T47D (cell line): ENCODE measurements at regions not wholly inside any gene's neighbourhood (a gene's known extent, or its start where the extent isn't known, plus 50 kb on each side); places are given as distances from the start of the nearest gene placed in this dataset.
A peak's percentile ranks its signal among the peaks of the same experiment; 100 is the strongest.

Experiments used
- DNase-seq, 2 experiments: peaks; one replicate each; pipeline versions ENCODE4 v3.0.0 to v3.0.0-alpha.2; 2011 to 2012; ENCODE audit warnings: low read depth in 1 of 2, low spot score in 1 of 2
- JUND ChIP-seq: IDR thresholded peaks from 2 replicates; pipeline ENCODE4 v1.6.1; 2012; ENCODE audit warnings: low read depth
- in situ Hi-C: cut with HindIII; loops from 2 replicates; pipeline ENCODE4 v1.10.0; 2016; ENCODE audit warnings: low sequenced_read_pairs, low pct_unique_long_range_greater_than_20kb

DNA sequence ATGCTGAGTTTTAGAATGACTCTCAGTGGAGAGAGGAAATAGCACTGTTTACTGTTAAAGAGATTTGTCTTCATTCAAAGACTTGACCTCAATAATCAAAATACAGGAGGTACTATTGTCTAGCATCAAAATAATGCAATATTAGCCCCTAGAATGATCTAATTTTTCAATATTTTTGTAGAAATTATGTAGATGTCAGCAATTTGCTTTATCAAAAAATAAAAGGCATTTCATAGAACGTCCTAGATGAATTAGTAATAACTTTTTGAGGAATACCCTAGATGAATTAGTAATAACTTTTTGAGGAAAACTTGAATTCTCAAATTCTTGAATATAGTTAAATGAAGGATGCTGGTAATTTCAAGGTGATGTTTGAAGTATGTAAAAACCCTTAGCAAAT lies 1252.1 kb upstream of the CADM2 start:
- DNase-seq = no peak
- in situ Hi-C loops = no loop called here
- no peak for TF ChIP-seq JUND

DNA sequence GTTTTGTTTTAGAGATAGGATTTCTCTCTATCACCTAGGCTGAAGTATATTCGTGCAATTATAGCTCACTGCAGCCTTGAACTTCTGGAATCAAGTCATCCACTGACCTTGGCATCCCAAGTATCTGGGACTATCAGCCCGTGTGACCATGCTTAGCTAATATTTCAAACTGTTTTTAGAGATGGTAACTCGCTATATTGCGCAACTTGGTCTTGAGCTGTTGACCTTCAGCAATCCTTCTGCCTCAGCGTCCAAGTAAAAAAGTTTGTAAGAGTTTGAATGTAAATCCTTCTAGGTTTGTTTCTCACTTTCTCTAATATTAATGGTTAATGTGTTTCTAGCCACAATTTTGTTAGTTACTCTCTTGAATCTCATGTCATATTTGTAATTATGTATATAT lies 1243.5 kb upstream of the CADM2 start:
- in situ Hi-C loops = no loop called here
- no peak for DNase-seq
- no peak for TF ChIP-seq JUND

- in situ Hi-C loops = no loop called here
- TF ChIP-seq JUND = no peak
- DNase-seq = no peak
These were observed 1229.2 kb upstream of the CADM2 start for GRCh38 chr3:83729576-83729975.

DNA sequence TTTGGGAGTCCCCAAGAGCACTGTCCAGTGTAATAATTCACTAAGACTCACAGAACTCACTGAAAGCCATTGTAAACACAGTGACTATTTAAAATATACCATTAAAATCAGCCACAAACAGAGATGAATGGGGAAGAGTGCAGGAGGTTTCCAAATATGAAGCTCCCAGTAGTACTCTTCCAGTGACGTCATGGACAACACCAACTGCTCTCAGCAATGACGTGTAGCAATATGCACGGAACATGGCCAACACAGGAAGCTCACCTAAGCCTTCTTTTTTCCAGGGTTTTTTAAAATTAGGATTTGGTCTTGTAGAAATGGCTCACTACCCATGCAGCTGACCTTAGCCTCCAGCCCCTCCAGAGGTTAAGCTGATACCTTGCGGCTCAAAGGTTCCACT lies 1224.1 kb upstream of the CADM2 start:
- TF ChIP-seq JUND = no peak
- in situ Hi-C loops = no loop called here
- DNase-seq = no peak

DNA sequence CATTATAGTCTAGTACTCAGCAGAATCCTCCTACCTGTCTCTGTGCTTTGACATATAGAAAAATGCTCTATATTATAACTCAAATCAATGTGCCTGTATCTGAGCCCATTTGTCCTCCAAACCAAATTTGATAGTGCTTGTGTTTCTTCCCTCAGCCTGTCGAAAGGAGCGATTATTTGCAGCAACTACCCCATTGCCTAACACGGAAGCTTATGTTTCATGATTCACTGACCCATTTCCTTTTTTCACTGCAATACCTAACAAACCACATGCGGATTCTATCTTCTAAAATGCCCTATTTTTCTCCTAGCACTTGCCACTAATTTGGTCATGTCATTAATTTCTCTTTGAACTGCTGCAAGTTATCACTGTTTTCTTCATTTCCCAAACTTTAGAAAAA lies 1220.6 kb upstream of the CADM2 start:
- TF ChIP-seq JUND = no peak
- DNase-seq = no peak
- in situ Hi-C loops = no loop called here

DNA sequence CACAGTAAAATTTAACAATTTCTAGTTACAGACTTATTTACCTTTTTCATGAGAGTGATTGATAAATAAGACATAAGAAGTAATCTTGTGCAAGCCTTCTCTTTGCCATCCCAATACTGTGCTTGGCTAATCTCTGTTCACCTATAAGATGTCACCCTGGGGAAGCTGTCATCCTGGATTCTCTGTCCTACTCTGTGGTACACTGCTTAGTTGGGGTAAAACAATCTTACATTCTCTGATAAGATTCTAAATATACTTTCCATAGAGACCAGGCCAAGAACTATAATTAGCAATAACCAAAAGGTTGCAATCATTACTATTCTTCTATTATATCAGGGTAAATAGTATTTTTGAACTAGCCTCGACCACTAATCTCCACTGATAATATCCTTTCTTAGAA lies 1218.3 kb upstream of the CADM2 start:
- DNase-seq = no peak
- no peak for TF ChIP-seq JUND
- in situ Hi-C loops = no loop called here

GRCh38 chr3:83765956-83766355 lies 1192.8 kb upstream of the CADM2 start:
- no peak for TF ChIP-seq JUND
- in situ Hi-C loops = no loop called here

DNA sequence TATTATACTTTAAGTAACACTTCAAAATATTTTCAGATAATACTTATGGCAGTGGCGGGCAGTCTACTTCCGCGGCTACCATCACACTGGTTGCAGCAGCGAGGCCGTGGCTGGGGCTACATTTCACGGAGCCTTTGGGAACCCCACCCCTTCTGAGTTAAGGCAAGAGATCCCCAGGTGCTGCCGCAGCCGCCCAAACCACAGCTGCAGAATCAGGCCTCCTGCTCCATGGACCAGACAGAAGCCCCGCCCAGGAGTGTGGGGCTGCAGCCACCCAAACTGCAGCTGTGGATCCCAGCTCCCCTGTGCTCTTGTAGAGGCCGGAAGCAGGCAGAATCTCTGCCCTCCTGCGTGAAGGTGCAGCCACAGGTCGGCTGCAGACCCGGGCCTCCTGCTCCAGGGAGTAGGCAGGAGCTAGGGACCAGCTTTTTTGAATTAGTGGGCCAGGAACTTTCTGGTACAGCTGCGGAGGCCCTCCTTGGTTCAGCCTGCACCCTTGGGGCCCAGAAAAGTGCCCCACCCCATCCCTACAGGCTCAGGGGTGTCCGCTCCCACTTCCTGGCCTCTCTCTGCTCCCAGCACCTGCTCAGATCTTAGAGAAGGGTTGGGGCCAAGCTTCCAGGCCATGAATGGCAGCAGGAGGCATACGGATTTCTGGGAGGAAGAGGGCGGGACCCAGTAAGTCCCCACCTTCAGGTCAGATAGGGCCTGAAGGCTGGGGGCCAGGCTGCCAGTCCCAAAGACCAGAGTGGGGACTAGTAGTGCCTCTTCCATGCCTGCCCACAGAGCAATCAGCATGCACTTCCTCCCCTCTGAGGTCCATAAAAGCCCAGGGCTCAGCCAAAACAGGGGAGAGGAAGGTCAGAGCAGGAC lies 1188.8 kb upstream of the CADM2 start:
- no peak for DNase-seq
- in situ Hi-C loops = no loop called here
- no peak for TF ChIP-seq JUND

More at GRCh38 chr3:83765956-83766355, 1192.8 kb upstream of the CADM2 start:
- no peak for DNase-seq

DNA sequence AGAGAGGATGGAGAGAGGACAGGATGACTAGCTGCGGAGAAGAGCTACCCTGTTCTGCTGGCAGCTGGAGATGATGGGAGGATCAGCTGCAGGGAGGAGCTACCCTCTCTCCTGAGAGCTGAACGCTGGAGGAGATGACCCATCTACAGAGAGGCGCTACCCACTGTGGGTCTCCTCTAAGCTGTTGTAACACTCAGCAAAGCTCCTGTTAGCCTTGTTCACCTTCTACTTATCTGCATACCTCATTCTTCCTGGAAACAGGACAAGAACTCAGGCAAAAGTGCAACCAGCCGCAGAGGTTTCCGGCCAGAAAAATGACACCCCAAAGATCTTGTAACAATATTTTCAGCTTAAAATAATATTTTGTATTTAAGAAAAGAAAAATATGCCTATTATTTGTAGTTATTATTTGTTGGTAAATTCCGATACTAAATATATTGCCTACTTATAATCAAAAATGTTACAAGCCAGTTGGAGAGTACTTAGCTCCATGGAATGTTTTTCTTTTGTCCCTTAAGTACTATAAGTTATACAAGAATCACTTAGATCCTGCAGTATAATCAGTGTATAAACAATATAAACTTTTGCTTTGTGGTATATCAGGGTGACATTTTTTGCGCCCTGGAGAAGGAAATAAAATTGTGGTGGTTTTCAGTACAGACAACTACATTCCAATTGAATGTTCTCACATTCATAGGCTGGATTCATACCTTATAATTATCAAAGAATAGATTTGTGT lies 1188.0 kb upstream of the CADM2 start:
- in situ Hi-C loops = no loop called here
- TF ChIP-seq JUND = no peak
- no peak for DNase-seq

- TF ChIP-seq JUND = no peak
- DNase-seq = no peak
- in situ Hi-C loops = no loop called here
These were observed 1156.0 kb upstream of the CADM2 start for GRCh38 chr3:83802801-83803200.

DNA sequence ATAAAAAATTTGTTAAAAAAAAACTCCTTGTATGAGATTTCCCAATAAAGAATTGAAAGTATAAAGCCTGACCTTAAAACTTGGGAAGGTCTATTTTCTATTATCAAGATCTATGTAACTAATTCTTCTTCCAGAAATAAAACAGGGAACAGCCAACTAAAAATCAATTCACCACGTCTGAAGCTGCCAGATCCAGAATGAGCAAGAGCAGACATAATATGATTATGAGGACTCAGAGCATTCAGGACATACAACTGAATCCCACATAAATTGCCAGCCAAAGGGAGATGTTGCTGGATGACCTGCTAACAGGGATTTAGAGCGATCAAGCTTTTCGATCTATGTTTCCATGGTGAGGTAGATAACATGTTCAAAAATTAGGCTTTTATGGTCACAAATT lies 1151.3 kb upstream of the CADM2 start:
- no peak for DNase-seq
- TF ChIP-seq JUND = no peak
- in situ Hi-C loops = no loop called here

DNA sequence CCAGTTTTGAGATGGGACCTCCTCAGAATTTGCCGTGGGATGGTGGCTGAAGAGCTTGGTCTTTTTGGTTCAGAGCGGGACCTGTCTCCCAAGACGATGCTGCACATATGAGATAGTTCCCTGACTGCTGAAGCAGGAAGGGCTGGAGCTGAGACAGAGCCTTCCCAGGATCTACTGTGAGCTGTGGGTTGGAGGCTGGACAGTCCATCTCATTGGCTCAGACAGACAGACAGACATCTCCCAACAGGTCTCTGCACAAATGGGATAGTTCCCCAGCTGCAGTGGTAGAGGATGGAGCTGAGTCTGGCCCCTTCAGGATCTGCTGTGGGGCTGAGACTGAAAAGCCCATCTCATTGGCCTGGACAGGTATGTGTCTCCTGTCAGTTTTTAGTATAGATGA lies 1145.6 kb upstream of the CADM2 start:
- in situ Hi-C loops = no loop called here
- DNase-seq = no peak
- TF ChIP-seq JUND = no peak

- TF ChIP-seq JUND = no peak
- in situ Hi-C loops = no loop called here
- DNase-seq = peak in 1 of 2 experiments; percentile 6
These were observed 1142.1 kb upstream of the CADM2 start for GRCh38 chr3:83816653-83817052.
